Panc1 (cell line): ENCODE measurements at regions not wholly inside any gene's neighbourhood (a gene's known extent, or its start where the extent isn't known, plus 50 kb on each side); places are given as distances from the start of the nearest gene placed in this dataset.

Experiments used
- ATAC-seq: fragments of 200-7000 bp; cut with Tn5 transposase; 2 replicates; pipeline ENCODE4 v1.9.1; 2020; ENCODE audit warnings: mild to moderate bottlenecking, moderate library complexity
- BruUV-seq: library from RNA; stranded (reverse); fragments of 400-500 nt; replicated peaks from 2 replicates; lab custom pipeline; 2021; lab: Mats Ljungman, UMichigan
- CTCF ChIA-PET: fragments of 300-600 bp; sonication (Branson Sonifier 250); formaldehyde crosslinking; loops from one replicate; lab custom pipeline; 2022; ENCODE audit warnings: antibody characterized with exemption; lab: Charles Lee
- POLR2A ChIA-PET: fragments of 300-600 bp; sonication (Branson Sonifier 250); formaldehyde crosslinking; loops from one replicate; lab custom pipeline; 2022; ENCODE audit warnings: antibody characterized with exemption; lab: Charles Lee
- DNase-seq: peaks from one replicate; pipeline ENCODE4 v3.0.0-alpha.2; 2010; ENCODE audit warnings: low read depth, low spot score
- H3K27ac ChIP-seq: 2 replicates; pipeline ENCODE4 v1.5.1; 2011; ENCODE audit warnings: mild to moderate bottlenecking, low read length, inconsistent platforms
- H3K27me3 ChIP-seq: fragments of 200-500 bp; sonication (Bioruptor generic); 2 replicates; pipeline ENCODE4 v1.6.0; 2014; ENCODE audit warnings: low read length, inconsistent platforms; ENCODE audit not compliant: control insufficient read depth, insufficient read depth
- H3K36me3 ChIP-seq: fragments of 200-500 bp; sonication (Bioruptor generic); 2 replicates; pipeline ENCODE4 v1.5.1; 2014; ENCODE audit warnings: inconsistent platforms, mild to moderate bottlenecking, low read length, moderate library complexity; ENCODE audit not compliant: control insufficient read depth, insufficient read depth
- H3K4me1 ChIP-seq: 2 replicates; pipeline ENCODE4 v1.5.1; 2011; ENCODE audit warnings: inconsistent platforms, mild to moderate bottlenecking, low read length, moderate library complexity; ENCODE audit not compliant: control insufficient read depth, insufficient read depth
- H3K4me3 ChIP-seq, 2 experiments: 2 replicates each; pipeline ENCODE4 v1.5.1; 2011 to 2012; ENCODE audit warnings: low read depth in 2 of 2, low read length in 2 of 2, mild to moderate bottlenecking in 2 of 2, inconsistent platforms in 1 of 2, moderate library complexity in 1 of 2
- H3K9me3 ChIP-seq: fragments of 200-500 bp; sonication (Bioruptor generic); 2 replicates; pipeline ENCODE4 v1.5.1; 2014; ENCODE audit warnings: low read depth, mild to moderate bottlenecking, inconsistent platforms, low read length, moderate library complexity; ENCODE audit not compliant: control insufficient read depth, insufficient read depth
- CTCF ChIP-seq: fragments of 450-650 bp; IDR thresholded peaks from 2 replicates; pipeline ENCODE4 v1.5.1; 2017; ENCODE audit warnings: mild to moderate bottlenecking
- POLR2AphosphoS5 ChIP-seq: IDR thresholded peaks from 2 replicates; pipeline ENCODE4 v1.6.1; 2012; ENCODE audit warnings: mild to moderate bottlenecking, low read depth, low read length, moderate library complexity
- REST ChIP-seq, 2 experiments: IDR thresholded peaks; 2 replicates each; pipeline ENCODE4 v1.6.1; 2011 to 2012; ENCODE audit warnings: low read depth in 2 of 2, control low read depth in 1 of 2, low read length in 1 of 2, mild to moderate bottlenecking in 1 of 2, moderate library complexity in 1 of 2; ENCODE audit not compliant: insufficient read depth in 1 of 2
- SIN3A ChIP-seq: IDR thresholded peaks from 2 replicates; pipeline ENCODE4 v1.6.1; 2012; ENCODE audit warnings: low read depth, mild to moderate bottlenecking, low read length, moderate library complexity, borderline replicate concordance; ENCODE audit not compliant: insufficient read depth
- TCF7L2 ChIP-seq: IDR thresholded peaks from 2 replicates; pipeline ENCODE4 v1.6.1; 2011; ENCODE audit warnings: mild to moderate bottlenecking, low read depth, low read length, inconsistent platforms
- in situ Hi-C: cut with HindIII; loops from 2 replicates; pipeline ENCODE4 v1.10.0; 2016; ENCODE audit warnings: low sequenced_read_pairs, low pct_unique_long_range_greater_than_20kb
- intact Hi-C: fragments of 100-400 bp; cut with micrococcal nuclease; formaldehyde crosslinking; loops from one replicate; pipeline ENCODE4 v1.10.0; 2022; ENCODE audit not compliant: unreplicated experiment

GRCh38 chr4:24032371-24032989 lies 142.6 kb upstream of the PPARGC1A start:
- DNase-seq (no peak), ATAC-seq (no peak)
- no peaks in the 10 kb centered on the region for H3K27me3 ChIP-seq
- H3K9me3 ChIP-seq, result no peaks in the 10 kb centered on the region
- BruUV-seq, result no TSS peak
- no peak for TF ChIP-seq CTCF
- TF ChIP-seq SIN3A, result no peak
- no peak for TF ChIP-seq TCF7L2
- TF ChIP-seq REST (IDR thresholded peaks at IDR 0.05; ENCODE audit: insufficient read depth in 1 of 2, low read depth in 2 of 2, low read length in 1 of 2), result no peak
- TF ChIP-seq POLR2AphosphoS5, result no peak
- POLR2A ChIA-PET, result no interaction called here
- no peak overlapping the region for H3K27ac ChIP-seq
- in situ Hi-C loops (no loop called here), intact Hi-C loops (no loop called here)
- H3K4me3 ChIP-seq, result no peak overlapping the region
- no peaks in the 10 kb centered on the region for H3K4me1 ChIP-seq
- H3K36me3 ChIP-seq, result no peaks in the 10 kb centered on the region
- CTCF ChIA-PET, result no interaction called here

GRCh38 chr4:24026596-24026995 lies 136.7 kb upstream of the PPARGC1A start:
- H3K4me3 ChIP-seq, result no peak overlapping the region
- no TSS peak for BruUV-seq
- DNase-seq (no peak), ATAC-seq (no peak)
- ChIA-PET CTCF (no interaction called here), POLR2A (no interaction called here)
- H3K27me3 ChIP-seq, result no peaks in the 10 kb centered on the region
- in situ Hi-C loops (no loop called here), intact Hi-C loops (no loop called here)
- H3K9me3 ChIP-seq, result no peaks in the 10 kb centered on the region
- H3K36me3 ChIP-seq, result no peaks in the 10 kb centered on the region
- no peaks in the 10 kb centered on the region for H3K4me1 ChIP-seq
- H3K27ac ChIP-seq, result no peak overlapping the region
- TF ChIP-seq POLR2AphosphoS5 (no peak), CTCF (no peak), REST (IDR thresholded peaks at IDR 0.05; ENCODE audit: insufficient read depth in 1 of 2, low read depth in 2 of 2, low read length in 1 of 2) (no peak), TCF7L2 (no peak), SIN3A (no peak)
